AG04449 (cell line): ENCODE measurements at regions not wholly inside any gene's neighbourhood (a gene's known extent, or its start where the extent isn't known, plus 50 kb on each side); places are given as distances from the start of the nearest gene placed in this dataset.
A peak's percentile ranks its signal among the peaks of the same experiment; 100 is the strongest.
"Not testable (repeated sequence)": the region's sequence is repeated elsewhere in the genome, so short reads cannot be mapped to it uniquely, and the experiment has no call there.

ENCODE experiments used
- CTCF ChIA-PET: fragments of 350-600 bp; formaldehyde crosslinking; extraction: SDS; loops from one replicate; lab custom pipeline; 2021; ENCODE audit warnings: antibody characterized with exemption; lab: Yijun Ruan, JAX
- POLR2A ChIA-PET: fragments of 400-600, 350-600 bp; formaldehyde crosslinking; extraction: SDS; loops from one replicate; lab custom pipeline; 2020; ENCODE audit warnings: antibody characterized with exemption, inconsistent platforms; lab: Yijun Ruan, JAX
- DNase-seq: peaks from one replicate; pipeline ENCODE4 v3.0.0-alpha.2; 2010; ENCODE audit warnings: low read depth, low spot score
- H3K4me3 ChIP-seq: 2 replicates; pipeline ENCODE4 v1.5.1; 2011; ENCODE audit warnings: low read depth, mild to moderate bottlenecking, control low read depth, low read length
- TF ChIP-seq, protein P1 (sequence below): IDR thresholded peaks from one replicate; pipeline ENCODE4 v1.5.1; 2011; ENCODE audit warnings: mild to moderate bottlenecking, moderate library complexity, low read length, control low read depth, inconsistent platforms; ENCODE audit not compliant: insufficient read depth; ENCODE audit errors: missing control alignments

DNA sequence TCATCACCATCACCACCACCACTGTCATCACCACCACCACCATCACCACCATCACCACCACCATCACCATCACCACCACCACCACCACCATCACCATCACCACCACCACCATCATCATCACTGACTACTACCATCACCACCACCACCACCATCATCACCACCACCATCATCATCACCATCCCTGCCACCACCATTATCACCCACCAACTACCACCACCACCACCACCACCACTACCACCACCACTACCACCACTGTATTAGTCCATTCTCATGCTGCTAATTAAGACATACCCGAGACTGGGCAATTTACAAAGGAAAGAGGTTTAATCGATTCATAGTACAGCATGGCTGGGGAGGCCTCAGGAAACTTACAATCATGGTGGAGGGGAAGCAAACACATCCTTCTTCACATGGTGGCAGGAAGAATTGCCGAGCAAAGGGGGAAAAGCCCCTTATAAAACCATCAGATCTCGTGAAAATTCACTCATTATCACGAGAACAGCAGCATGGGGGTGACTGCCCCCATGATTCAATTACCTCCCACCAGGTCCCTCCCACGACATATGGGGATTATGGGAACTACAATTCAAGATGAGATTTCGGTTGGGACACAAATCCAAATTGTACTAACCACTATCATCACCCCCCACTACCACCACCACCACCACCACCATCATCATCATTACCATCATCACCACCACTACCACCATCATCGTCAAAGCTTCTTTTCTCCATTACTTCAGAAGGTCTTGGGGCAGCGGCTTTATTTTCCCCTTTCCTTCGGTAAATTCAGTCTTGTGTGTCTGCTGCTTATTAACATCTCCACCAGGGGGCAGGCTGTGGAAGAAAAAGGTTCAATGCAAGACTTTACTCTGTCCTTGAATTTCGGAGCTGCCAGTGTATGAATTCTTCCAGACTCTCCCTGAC lies 53.6 kb upstream of the SCAF4 start:
- peak; percentile 9 for DNase-seq
- H3K4me3 ChIP-seq, POLR2A ChIA-PET: not testable (repeated sequence)
- CTCF ChIA-PET: interaction anchor here (0.6 to 1.6 kb wide), 25 partner anchors 9 to 815 kb away, joined by 3 to 81 read pairs (median 4); partner anchors contain the start of gene MIS18A
- TF ChIP-seq, protein P1, sequence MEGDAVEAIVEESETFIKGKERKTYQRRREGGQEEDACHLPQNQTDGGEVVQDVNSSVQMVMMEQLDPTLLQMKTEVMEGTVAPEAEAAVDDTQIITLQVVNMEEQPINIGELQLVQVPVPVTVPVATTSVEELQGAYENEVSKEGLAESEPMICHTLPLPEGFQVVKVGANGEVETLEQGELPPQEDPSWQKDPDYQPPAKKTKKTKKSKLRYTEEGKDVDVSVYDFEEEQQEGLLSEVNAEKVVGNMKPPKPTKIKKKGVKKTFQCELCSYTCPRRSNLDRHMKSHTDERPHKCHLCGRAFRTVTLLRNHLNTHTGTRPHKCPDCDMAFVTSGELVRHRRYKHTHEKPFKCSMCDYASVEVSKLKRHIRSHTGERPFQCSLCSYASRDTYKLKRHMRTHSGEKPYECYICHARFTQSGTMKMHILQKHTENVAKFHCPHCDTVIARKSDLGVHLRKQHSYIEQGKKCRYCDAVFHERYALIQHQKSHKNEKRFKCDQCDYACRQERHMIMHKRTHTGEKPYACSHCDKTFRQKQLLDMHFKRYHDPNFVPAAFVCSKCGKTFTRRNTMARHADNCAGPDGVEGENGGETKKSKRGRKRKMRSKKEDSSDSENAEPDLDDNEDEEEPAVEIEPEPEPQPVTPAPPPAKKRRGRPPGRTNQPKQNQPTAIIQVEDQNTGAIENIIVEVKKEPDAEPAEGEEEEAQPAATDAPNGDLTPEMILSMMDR: peak; percentile 67

DNA sequence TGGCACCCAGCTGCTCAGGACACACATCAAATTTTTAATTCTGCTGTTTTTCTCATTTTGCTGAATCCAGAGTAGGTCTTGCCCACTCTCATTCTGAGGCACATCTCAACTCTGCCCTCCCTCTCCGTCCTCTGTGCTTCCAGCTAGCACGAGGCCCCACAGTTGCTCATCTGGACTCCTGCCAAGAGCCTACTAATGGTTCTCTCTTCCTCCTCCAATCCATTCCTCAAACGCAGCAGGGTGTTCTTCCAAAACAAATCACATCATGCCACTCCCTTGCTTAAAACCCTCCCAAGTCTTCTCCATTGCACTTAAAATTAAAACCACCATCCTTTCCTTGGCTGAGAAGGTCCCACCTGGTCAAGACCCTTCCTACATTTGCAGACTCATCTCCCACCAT lies 49.8 kb upstream of the SCAF4 start:
- TF ChIP-seq, protein P1: no peak
- DNase-seq: no peak
- CTCF ChIA-PET: interaction anchor here (1.4 to 4.1 kb wide), 2 partner anchors 9 to 477 kb away, joined by 4 to 29 read pairs; no protein-coding TSS in a partner anchor
- POLR2A ChIA-PET: no interaction called here
- no peak overlapping the region for H3K4me3 ChIP-seq
